HG03469 (cell line): ENCODE measurements at regions not wholly inside any gene's neighbourhood (a gene's known extent, or its start where the extent isn't known, plus 50 kb on each side); places are given as distances from the start of the nearest gene placed in this dataset.
A peak's percentile ranks its signal among the peaks of the same experiment; 100 is the strongest.

Experiments used
- ATAC-seq: cut with Tn5 transposase; IDR thresholded peaks from one replicate; pipeline ENCODE4 v1.9.1; 2021; ENCODE audit warnings: mild to moderate bottlenecking, moderate library complexity, moderate number of reproducible peaks; ENCODE audit not compliant: unreplicated experiment

- no peak for ATAC-seq
Observed at GRCh38 chr5:96284727-96285389, 148.2 kb downstream of the PCSK1 start.

GRCh38 chr5:96283589-96283988 lies 149.5 kb downstream of the PCSK1 start:
- ATAC-seq, result no peak

- no peak for ATAC-seq
Observed at GRCh38 chr5:96282020-96282419, 151.0 kb downstream of the PCSK1 start.

- ATAC-seq, result no peak
Observed at GRCh38 chr5:96280946-96281393, 152.1 kb downstream of the PCSK1 start.

GRCh38 chr5:96279801-96280542 lies 153.1 kb downstream of the PCSK1 start:
- peak; percentile 84 for ATAC-seq

- no peak for ATAC-seq
Observed at GRCh38 chr5:96278981-96279380, 154.1 kb downstream of the PCSK1 start.

- no peak for ATAC-seq
Observed at GRCh38 chr5:96275051-96275450, 158.0 kb downstream of the PCSK1 start.

GRCh38 chr5:96265487-96265886 lies 167.6 kb downstream of the PCSK1 start:
- ATAC-seq, result no peak

GRCh38 chr5:96264047-96264446 lies 169.0 kb downstream of the PCSK1 start:
- no peak for ATAC-seq

- no peak for ATAC-seq
Observed at GRCh38 chr5:96262105-96262504, 170.9 kb downstream of the PCSK1 start.

- no peak for ATAC-seq
Observed at GRCh38 chr5:96260009-96260408, 173.0 kb downstream of the PCSK1 start.

- ATAC-seq, result peak; percentile 40
Observed at GRCh38 chr5:96259151-96259772, 173.8 kb downstream of the PCSK1 start.

GRCh38 chr5:96258692-96259091 lies 174.4 kb downstream of the PCSK1 start:
- ATAC-seq, result no peak

- no peak for ATAC-seq
Observed at GRCh38 chr5:96257904-96258303, 175.1 kb downstream of the PCSK1 start.

- ATAC-seq, result peak; percentile 43
Observed at GRCh38 chr5:96256795-96257470, 176.1 kb downstream of the PCSK1 start.

- no peak for ATAC-seq
Observed at GRCh38 chr5:96254980-96255691, 177.9 kb downstream of the PCSK1 start.

- no peak for ATAC-seq
Observed at GRCh38 chr5:96253140-96253539, 179.9 kb downstream of the PCSK1 start.

GRCh38 chr5:96252596-96252995 lies 180.5 kb downstream of the PCSK1 start:
- ATAC-seq, result no peak

GRCh38 chr5:96250782-96251181 lies 182.3 kb downstream of the PCSK1 start:
- no peak for ATAC-seq

GRCh38 chr5:96248131-96248530 lies 184.9 kb downstream of the PCSK1 start:
- no peak for ATAC-seq

GRCh38 chr5:96247708-96248107 lies 185.3 kb downstream of the PCSK1 start:
- no peak for ATAC-seq
